Motor neuron (in vitro differentiated cells): ENCODE measurements at regions not wholly inside any gene's neighbourhood (a gene's known extent, or its start where the extent isn't known, plus 50 kb on each side); places are given as distances from the start of the nearest gene placed in this dataset.
A peak's percentile ranks its signal among the peaks of the same experiment; 100 is the strongest.
"Not testable (repeated sequence)": the region's sequence is repeated elsewhere in the genome, so short reads cannot be mapped to it uniquely, and the experiment has no call there.

Source experiments
- ATAC-seq, 8 experiments: fragments of 200-7000 bp; cut with Tn5 transposase; replicated peaks in 6 of 8; 2 replicates each; pipeline ENCODE4 v1.8.0; 2021; ENCODE audit warnings: mild to moderate bottlenecking in 8 of 8, moderate library complexity in 8 of 8
- H3K27ac ChIP-seq, 2 donors: fragments of 250-450 bp; sonication (Bioruptor Pico); 2 replicates each; pipeline ENCODE4 v1.9.0; 2021; ENCODE audit warnings: antibody characterized with exemption in 2 of 2, mild to moderate bottlenecking in 2 of 2, moderate library complexity in 1 of 2
- H3K4me1 ChIP-seq, 2 donors: fragments of 250-450 bp; sonication (Bioruptor Pico); replicated peaks in 1 of 2; 2 replicates each; pipeline ENCODE4 v1.6.1; 2021; ENCODE audit warnings: antibody characterized with exemption in 2 of 2, mild to moderate bottlenecking in 2 of 2, moderate library complexity in 1 of 2
- H3K4me3 ChIP-seq, 5 donors: fragments of 250-450 bp; sonication (Bioruptor Pico); 2 replicates each; pipeline ENCODE4 v1.9.0; 2021; ENCODE audit warnings: antibody characterized with exemption in 5 of 5, mild to moderate bottlenecking in 5 of 5, moderate library complexity in 4 of 5
- WGBS, 10 experiments: fragments of 450-650 bp; shearing (Covaris generic); methylation state at CpG; one replicate each; pipeline ENCODE4 v1.0.0; 2022; 5-methylcytosine and 5-hydroxymethylcytosine counted together
- in situ Hi-C, 9 experiments: fragments of 400-800 bp; cut with MboI; loops; one replicate each; pipeline ENCODE4 v1.15.0; 2021; ENCODE audit warnings: low sequenced_read_pairs in 9 of 9, low pct_unique_long_range_greater_than_20kb in 2 of 9; ENCODE audit not compliant: unreplicated experiment in 9 of 9

GRCh38 chr14:45891417-45892080, 638.5 kb upstream of the MIS18BP1 start:
- WGBS, 10 experiments, result 0 to 58% (median 28%) methylated on average over 2 to 12 of the region's 18 CpGs
- Histone ChIP-seq H3K4me3 (peak overlapping the region in 1 of 5 donors; percentile 1), H3K4me1 (peaks cover 7 to 9% of the 10 kb centered on the region in 2 donors), H3K27ac (no peak overlapping the region)
- in situ Hi-C loops, result no loop called here
- ATAC-seq, result peak in 6 of 8 experiments; percentile 52 to 99 (median 98)

- H3K4me3 ChIP-seq, result peak overlapping the region in 1 of 5 donors; percentile 18
- 63 to 93% (median 76%) methylated on average over 2 to 9 of the region's 28 CpGs; no CpG with 5 or more reads in 4 of the 10 experiments for WGBS, 10 experiments
- H3K27ac ChIP-seq, ATAC-seq, in situ Hi-C loops, H3K4me1 ChIP-seq: not testable (repeated sequence)
Measured at GRCh38 chr14:45888766-45889285, 635.8 kb upstream of the MIS18BP1 start.

- Histone ChIP-seq H3K4me3 (no peak overlapping the region), H3K4me1 (no peaks in the 10 kb centered on the region), H3K27ac (no peak overlapping the region)
- in situ Hi-C loops, result no loop called here
- ATAC-seq, result no peak
- WGBS, 10 experiments, result 0 to 100% (median 95%) methylated on average over 1 to 4 of the region's 4 CpGs; no CpG with 5 or more reads in 2 of the 10 experiments
Measured at GRCh38 chr14:45877981-45878380, 625.0 kb upstream of the MIS18BP1 start.

- no peak overlapping the region for H3K4me3 ChIP-seq
- 0 to 100% (median 85%) methylated on average over 1 to 2 of the region's 2 CpGs; no CpG with 5 or more reads in 2 of the 10 experiments for WGBS, 10 experiments
- no peak for ATAC-seq
- no peak overlapping the region for H3K27ac ChIP-seq
- in situ Hi-C loops, result no loop called here
- no peaks in the 10 kb centered on the region for H3K4me1 ChIP-seq
Measured at GRCh38 chr14:45868863-45869262, 615.9 kb upstream of the MIS18BP1 start.

GRCh38 chr14:45868377-45868776, 615.4 kb upstream of the MIS18BP1 start:
- WGBS, 10 experiments, result 0 to 88% (median 61%) methylated on average over 1 to 2 of the region's 2 CpGs; no CpG with 5 or more reads in 2 of the 10 experiments
- H3K27ac ChIP-seq, result no peak overlapping the region
- ATAC-seq, result no peak
- H3K4me3 ChIP-seq, result no peak overlapping the region
- no peaks in the 10 kb centered on the region for H3K4me1 ChIP-seq
- in situ Hi-C loops, result no loop called here

GRCh38 chr14:45867046-45867894, 614.3 kb upstream of the MIS18BP1 start:
- 6 to 96% (median 37%) methylated on average over 2 to 3 of the region's 3 CpGs; no CpG with 5 or more reads in 4 of the 10 experiments for WGBS, 10 experiments
- Histone ChIP-seq H3K4me3 (no peak overlapping the region), H3K4me1 (no peaks in the 10 kb centered on the region), H3K27ac (no peak overlapping the region)
- in situ Hi-C loops, result no loop called here
- no peak for ATAC-seq

GRCh38 chr14:45838597-45838996, 585.6 kb upstream of the MIS18BP1 start:
- ATAC-seq, result no peak
- Histone ChIP-seq H3K4me3 (no peak overlapping the region), H3K4me1 (peaks cover 2 to 14% of the 10 kb centered on the region in 2 donors), H3K27ac (no peak overlapping the region)
- WGBS, 10 experiments, result 4 to 100% (median 46%) methylated on average over 1 to 2 of the region's 2 CpGs; no CpG with 5 or more reads in 3 of the 10 experiments
- in situ Hi-C loops, result no loop called here

GRCh38 chr14:45819107-45819506, 566.1 kb upstream of the MIS18BP1 start:
- 57 to 100% (median 100%) methylated on average over 1 to 2 of the region's 2 CpGs; no CpG with 5 or more reads in 3 of the 10 experiments for WGBS, 10 experiments
- Histone ChIP-seq H3K4me1 (no peaks in the 10 kb centered on the region), H3K4me3 (no peak overlapping the region), H3K27ac (no peak overlapping the region)
- in situ Hi-C loops, result no loop called here
- ATAC-seq, result no peak

GRCh38 chr14:45811155-45811554, 558.2 kb upstream of the MIS18BP1 start:
- Histone ChIP-seq H3K4me1 (peaks cover 8 to 14% of the 10 kb centered on the region in 2 donors), H3K27ac (no peak overlapping the region), H3K4me3 (no peak overlapping the region)
- in situ Hi-C loops, result no loop called here
- WGBS, 10 experiments, result 40 to 100% (median 73%) methylated on average over 1 to 2 of the region's 2 CpGs; no CpG with 5 or more reads in 4 of the 10 experiments
- no peak for ATAC-seq

GRCh38 chr14:45810152-45810872, 557.3 kb upstream of the MIS18BP1 start:
- no peak overlapping the region for H3K27ac ChIP-seq
- 0 to 100% (median 54%) methylated on average over 1 to 3 of the region's 3 CpGs for WGBS, 10 experiments
- H3K4me1 ChIP-seq, result peaks cover 8 to 14% of the 10 kb centered on the region in 2 donors
- in situ Hi-C loops, result no loop called here
- peak in 3 of 8 experiments; percentile 22 to 91 (median 36) for ATAC-seq
- H3K4me3 ChIP-seq, result no peak overlapping the region

GRCh38 chr14:45807178-45807899, 554.3 kb upstream of the MIS18BP1 start:
- peak overlapping the region in 1 of 2 donors; percentile 19 for H3K27ac ChIP-seq
- in situ Hi-C loops, result no loop called here
- 0 to 63% (median 40%) methylated on average over 1 to 5 of the region's 5 CpGs for WGBS, 10 experiments
- no peak overlapping the region for H3K4me3 ChIP-seq
- ATAC-seq, result peak in 5 of 8 experiments; percentile 96 to 99 (median 99)
- H3K4me1 ChIP-seq, result peaks cover 8 to 14% of the 10 kb centered on the region in 2 donors

- WGBS, 10 experiments, result 0 to 100% (median 91%) methylated on average over 1 to 2 of the region's 2 CpGs; no CpG with 5 or more reads in 2 of the 10 experiments
- in situ Hi-C loops, result no loop called here
Measured at GRCh38 chr14:45799511-45799910, 546.5 kb upstream of the MIS18BP1 start.

More at GRCh38 chr14:45799511-45799910, 546.5 kb upstream of the MIS18BP1 start:
- Histone ChIP-seq H3K4me3 (no peak overlapping the region), H3K4me1 (no peaks in the 10 kb centered on the region), H3K27ac (no peak overlapping the region)
- ATAC-seq, result no peak
